GM12892 (cell line): ENCODE measurements at regions not wholly inside any gene's neighbourhood (a gene's known extent, or its start where the extent isn't known, plus 50 kb on each side); places are given as distances from the start of the nearest gene placed in this dataset.

ENCODE experiments used
- POLR2A ChIP-seq: IDR thresholded peaks from 2 replicates; pipeline ENCODE4 v1.6.1; 2011; ENCODE audit warnings: low read depth, low read length, control low read depth
- POLR2AphosphoS5 ChIP-seq: IDR thresholded peaks from 2 replicates; pipeline ENCODE4 v1.6.1; 2011; ENCODE audit warnings: low read depth, low read length, control low read depth
- TAF1 ChIP-seq: IDR thresholded peaks from 2 replicates; pipeline ENCODE4 v1.6.1; 2011; ENCODE audit warnings: low read depth, mild to moderate bottlenecking, control low read depth, low read length, borderline replicate concordance

DNA sequence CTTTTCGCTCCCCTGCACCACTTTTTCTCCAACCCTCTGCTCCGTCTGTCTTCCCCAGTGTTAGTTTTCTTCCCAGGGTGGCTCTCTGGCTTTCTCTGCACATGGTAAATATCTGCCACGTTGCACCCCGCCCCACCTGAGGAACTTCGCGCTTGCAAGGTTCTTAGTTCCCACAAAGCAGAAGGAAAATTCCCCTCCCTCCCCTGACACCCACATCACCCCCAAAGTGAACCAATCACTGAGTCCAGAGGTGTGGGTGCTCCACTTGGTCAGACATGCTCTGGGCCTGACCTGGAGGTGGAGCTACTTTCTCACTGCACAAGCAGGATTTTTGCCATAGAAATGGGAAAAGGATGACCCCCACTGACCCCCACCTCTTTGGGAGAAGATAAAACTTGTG is 415.0 kb downstream of the FUT8 start:
- TF ChIP-seq POLR2AphosphoS5 (no peak), POLR2A (no peak), TAF1 (no peak)
